ENCODE measurements at regions not wholly inside any gene's neighbourhood (a gene's known extent, or its start where the extent isn't known, plus 50 kb on each side); places are given as distances from the start of the nearest gene placed in this dataset.

DNA sequence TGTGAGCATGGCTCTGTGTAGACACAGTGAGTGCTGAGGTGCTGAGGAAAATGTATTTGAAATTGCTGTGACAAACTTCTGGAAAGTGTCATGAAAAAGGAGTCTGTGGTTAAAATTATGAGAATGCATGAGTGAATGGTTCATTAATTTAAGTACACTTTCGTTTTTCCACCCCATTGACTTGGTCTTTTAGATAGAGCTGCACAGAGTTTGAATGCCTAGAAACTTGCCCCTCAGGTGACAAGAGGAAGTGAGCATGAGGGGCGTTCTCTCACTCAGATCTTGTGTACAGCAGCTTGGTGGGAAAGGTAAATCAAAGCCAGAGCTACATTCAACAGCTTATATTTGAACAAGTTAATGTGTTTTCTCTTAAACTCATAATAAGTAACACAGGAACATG is 296.8 kb downstream of the WDR72 start:
- intact Hi-C loops (cut with micrococcal nuclease) = no loop called here
- Histone ChIP-seq H3K4me1 (ENCODE audit: control insufficient read depth in 1 of 2, insufficient read depth in 2 of 2, low read length in 2 of 2) (no peaks in the 10 kb centered on the region), H3K4me2 (ENCODE audit: low read length) (no peak overlapping the region), H3K9ac (ENCODE audit: low read length) (no peak overlapping the region), H3K36me3 (ENCODE audit: control insufficient read depth in 1 of 2, insufficient read depth in 2 of 2, low read length in 2 of 2) (no peaks in the 10 kb centered on the region), H3K9me2 (ENCODE audit: insufficient read depth) (no peaks in the 10 kb centered on the region), H3K79me2 (ENCODE audit: insufficient read depth, low read length) (no peaks in the 10 kb centered on the region), H2AFZ (ENCODE audit: low read depth, low read length, poor library complexity, severe bottlenecking) (no peak overlapping the region), H4K20me1 (ENCODE audit: insufficient read depth) (no peaks in the 10 kb centered on the region), H3K27ac (ENCODE audit: low read depth, low read length) (no peak overlapping the region), H3K9me3 (ENCODE audit: control insufficient read depth in 1 of 2, insufficient read depth in 1 of 2, low read depth in 1 of 2, low read length in 2 of 2) (no peaks in the 10 kb centered on the region; a peak in 1 of 4 replicates), H3K27me3 (ENCODE audit: insufficient read depth, low read length) (no peaks in the 10 kb centered on the region), H3K4me3 (replicated peaks in 1 of 2; ENCODE audit: low read depth in 1 of 2, low read length in 2 of 2) (no peak overlapping the region)
- no TSS peak for BruUV-seq (replicated peaks)
- TF ChIP-seq SRF (IDR thresholded peaks at IDR 0.05; ENCODE audit: low read depth) = no peak
- TF ChIP-seq SP1 (IDR thresholded peaks at IDR 0.05; ENCODE audit: low read depth) = no peak
- TF ChIP-seq, protein P1, sequence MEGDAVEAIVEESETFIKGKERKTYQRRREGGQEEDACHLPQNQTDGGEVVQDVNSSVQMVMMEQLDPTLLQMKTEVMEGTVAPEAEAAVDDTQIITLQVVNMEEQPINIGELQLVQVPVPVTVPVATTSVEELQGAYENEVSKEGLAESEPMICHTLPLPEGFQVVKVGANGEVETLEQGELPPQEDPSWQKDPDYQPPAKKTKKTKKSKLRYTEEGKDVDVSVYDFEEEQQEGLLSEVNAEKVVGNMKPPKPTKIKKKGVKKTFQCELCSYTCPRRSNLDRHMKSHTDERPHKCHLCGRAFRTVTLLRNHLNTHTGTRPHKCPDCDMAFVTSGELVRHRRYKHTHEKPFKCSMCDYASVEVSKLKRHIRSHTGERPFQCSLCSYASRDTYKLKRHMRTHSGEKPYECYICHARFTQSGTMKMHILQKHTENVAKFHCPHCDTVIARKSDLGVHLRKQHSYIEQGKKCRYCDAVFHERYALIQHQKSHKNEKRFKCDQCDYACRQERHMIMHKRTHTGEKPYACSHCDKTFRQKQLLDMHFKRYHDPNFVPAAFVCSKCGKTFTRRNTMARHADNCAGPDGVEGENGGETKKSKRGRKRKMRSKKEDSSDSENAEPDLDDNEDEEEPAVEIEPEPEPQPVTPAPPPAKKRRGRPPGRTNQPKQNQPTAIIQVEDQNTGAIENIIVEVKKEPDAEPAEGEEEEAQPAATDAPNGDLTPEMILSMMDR (IDR thresholded peaks at IDR 0.05 in 2 of 3, conservative IDR thresholded peaks at IDR 0.05 in 1 of 3; ENCODE audit: borderline replicate concordance in 1 of 3, insufficient read depth in 1 of 3, low read depth in 2 of 3, low read length in 2 of 3) = no peak
- TF ChIP-seq ZFX (IDR thresholded peaks at IDR 0.05) = no peak
- TF ChIP-seq TCF7L2 (IDR thresholded peaks at IDR 0.05; ENCODE audit: borderline replicate concordance, extremely low read depth, insufficient read depth, insufficient read length) = no peak
- no peak for TF ChIP-seq YY1 (IDR thresholded peaks at IDR 0.05; ENCODE audit: extremely low read depth, insufficient replicate concordance, low read depth, low read length)
- TF ChIP-seq POLR2AphosphoS5 (IDR thresholded peaks at IDR 0.05; ENCODE audit: low read depth, low read length) = no peak
- no peak for TF ChIP-seq RAD21 (IDR thresholded peaks at IDR 0.05; ENCODE audit: low read depth)
- no peak for TF ChIP-seq ELF1 (IDR thresholded peaks at IDR 0.05; ENCODE audit: borderline replicate concordance, low read depth)
- TF ChIP-seq POLR2A (IDR thresholded peaks at IDR 0.05; ENCODE audit: borderline replicate concordance, extremely low read depth, insufficient read depth, insufficient read length) = no peak
- TF ChIP-seq SIN3A (IDR thresholded peaks at IDR 0.05; ENCODE audit: low read depth) = no peak
- TF ChIP-seq CBX3 (IDR thresholded peaks at IDR 0.05; ENCODE audit: low read depth) = no peak
- TF ChIP-seq EZH2 (IDR thresholded peaks at IDR 0.05) = no peak
- ATAC-seq = no peak
- no peak for DNase-seq (ENCODE audit: low read depth, low spot score)
- ChIA-PET POLR2A (no interaction called here), RAD21 (ENCODE audit: low non-redundant PET in 1 of 2, low total read pairs in 2 of 2, uncharacterized antibody in 2 of 2, unreplicated experiment in 2 of 2) (no interaction called here), CTCF (no interaction called here)
